BE2C (cell line): ENCODE measurements at regions not wholly inside any gene's neighbourhood (a gene's known extent, or its start where the extent isn't known, plus 50 kb on each side); places are given as distances from the start of the nearest gene placed in this dataset.
"Not testable (repeated sequence)": the region's sequence is repeated elsewhere in the genome, so short reads cannot be mapped to it uniquely, and the experiment has no call there.

ENCODE experiments used
- DNase-seq: peaks from one replicate; pipeline ENCODE4 v3.0.0-alpha.2; 2020
- H3K27me3 ChIP-seq: fragments of 250-450 bp; sonication (Bioruptor Pico); 2 replicates; pipeline ENCODE4 v1.5.1; 2020; ENCODE audit warnings: mild to moderate bottlenecking
- H3K36me3 ChIP-seq: fragments of 250-450 bp; sonication (Bioruptor Pico); 2 replicates; pipeline ENCODE4 v1.5.1; 2020; ENCODE audit warnings: mild to moderate bottlenecking
- H3K4me1 ChIP-seq: fragments of 250-450 bp; sonication (Bioruptor Pico); 2 replicates; pipeline ENCODE4 v1.5.1; 2020
- H3K4me3 ChIP-seq: 2 replicates; pipeline ENCODE4 v1.5.1; 2011; ENCODE audit warnings: low read depth, low read length
- H3K9me3 ChIP-seq: fragments of 250-450 bp; sonication (Bioruptor Pico); 2 replicates; pipeline ENCODE4 v1.5.1; 2020
- TF ChIP-seq, protein P1 (sequence below): IDR thresholded peaks from 2 replicates; pipeline ENCODE4 v1.5.1; 2012; ENCODE audit warnings: mild to moderate bottlenecking, low read depth, low read length

DNA sequence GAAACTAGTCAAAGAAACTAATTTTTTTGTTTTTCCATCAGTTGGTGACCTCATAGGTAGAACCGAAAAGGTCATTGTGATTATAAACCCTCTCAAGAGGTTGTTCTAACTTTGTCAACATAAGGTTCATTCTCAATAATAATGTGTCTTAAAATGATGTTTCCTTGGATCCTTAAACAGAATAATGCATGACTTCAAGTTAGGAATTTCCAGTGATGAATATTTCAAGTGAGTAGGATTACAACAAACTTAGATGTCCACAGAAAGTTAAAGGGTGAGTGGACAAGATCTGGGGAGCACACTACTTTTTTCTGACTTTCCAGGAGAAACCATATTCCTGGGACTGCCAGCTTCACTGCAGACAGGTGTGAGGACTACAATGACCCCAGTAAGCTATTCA lies 239.0 kb upstream of the PTGER4 start:
- no peak overlapping the region for H3K4me3 ChIP-seq

DNA sequence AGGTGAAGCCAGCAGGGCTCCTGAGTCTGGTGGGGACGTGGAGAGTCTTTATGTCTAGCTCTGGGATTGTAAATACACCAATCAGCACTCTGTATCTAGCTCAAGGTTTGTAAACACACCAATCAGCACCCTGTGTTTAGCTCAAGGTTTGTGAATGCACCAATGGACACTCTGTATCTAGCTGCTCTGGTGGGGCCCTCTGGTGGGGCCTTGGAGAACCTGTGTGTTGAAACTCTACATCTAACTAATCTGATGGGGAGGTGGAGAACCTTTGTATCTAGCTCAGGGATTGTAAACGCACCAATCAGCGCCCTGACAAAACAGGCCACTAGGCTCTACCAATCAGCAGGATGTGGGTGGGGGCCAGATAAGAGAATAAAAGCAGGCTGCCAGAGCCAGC lies 240.6 kb upstream of the PTGER4 start:
- not testable (repeated sequence) for H3K4me3 ChIP-seq, DNase-seq, H3K4me1 ChIP-seq, H3K27me3 ChIP-seq, H3K9me3 ChIP-seq, H3K36me3 ChIP-seq

More for the DNA sequence above, 239.0 kb upstream of the PTGER4 start:
- Histone ChIP-seq H3K4me1 (no peaks in the 10 kb centered on the region), H3K36me3 (no peaks in the 10 kb centered on the region), H3K9me3 (no peaks in the 10 kb centered on the region), H3K27me3 (no peaks in the 10 kb centered on the region)
- TF ChIP-seq, protein P1, sequence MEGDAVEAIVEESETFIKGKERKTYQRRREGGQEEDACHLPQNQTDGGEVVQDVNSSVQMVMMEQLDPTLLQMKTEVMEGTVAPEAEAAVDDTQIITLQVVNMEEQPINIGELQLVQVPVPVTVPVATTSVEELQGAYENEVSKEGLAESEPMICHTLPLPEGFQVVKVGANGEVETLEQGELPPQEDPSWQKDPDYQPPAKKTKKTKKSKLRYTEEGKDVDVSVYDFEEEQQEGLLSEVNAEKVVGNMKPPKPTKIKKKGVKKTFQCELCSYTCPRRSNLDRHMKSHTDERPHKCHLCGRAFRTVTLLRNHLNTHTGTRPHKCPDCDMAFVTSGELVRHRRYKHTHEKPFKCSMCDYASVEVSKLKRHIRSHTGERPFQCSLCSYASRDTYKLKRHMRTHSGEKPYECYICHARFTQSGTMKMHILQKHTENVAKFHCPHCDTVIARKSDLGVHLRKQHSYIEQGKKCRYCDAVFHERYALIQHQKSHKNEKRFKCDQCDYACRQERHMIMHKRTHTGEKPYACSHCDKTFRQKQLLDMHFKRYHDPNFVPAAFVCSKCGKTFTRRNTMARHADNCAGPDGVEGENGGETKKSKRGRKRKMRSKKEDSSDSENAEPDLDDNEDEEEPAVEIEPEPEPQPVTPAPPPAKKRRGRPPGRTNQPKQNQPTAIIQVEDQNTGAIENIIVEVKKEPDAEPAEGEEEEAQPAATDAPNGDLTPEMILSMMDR: no peak
- DNase-seq: no peak

DNA sequence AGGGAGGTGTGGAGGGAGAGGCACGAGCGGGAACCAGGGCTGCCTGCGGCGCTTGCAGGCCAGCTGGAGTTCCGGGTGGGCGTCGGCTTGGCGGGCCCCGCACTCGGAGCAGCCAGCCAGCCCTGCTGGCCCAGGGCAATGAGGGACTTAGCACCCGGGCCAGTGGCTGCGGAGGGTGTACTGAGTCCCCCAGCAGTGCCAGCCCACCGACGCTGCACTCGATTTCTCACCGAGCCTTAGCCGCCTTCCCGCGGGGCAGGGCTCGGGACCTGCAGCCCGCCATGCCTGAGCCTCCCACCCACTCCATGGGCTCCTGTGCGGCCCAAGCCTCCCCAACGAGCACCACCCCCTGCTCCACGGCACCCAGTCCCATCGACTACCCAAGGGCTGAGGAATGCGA lies 241.1 kb upstream of the PTGER4 start:
- H3K9me3 ChIP-seq, H3K4me3 ChIP-seq, H3K36me3 ChIP-seq, H3K4me1 ChIP-seq, DNase-seq, H3K27me3 ChIP-seq: not testable (repeated sequence)

DNA sequence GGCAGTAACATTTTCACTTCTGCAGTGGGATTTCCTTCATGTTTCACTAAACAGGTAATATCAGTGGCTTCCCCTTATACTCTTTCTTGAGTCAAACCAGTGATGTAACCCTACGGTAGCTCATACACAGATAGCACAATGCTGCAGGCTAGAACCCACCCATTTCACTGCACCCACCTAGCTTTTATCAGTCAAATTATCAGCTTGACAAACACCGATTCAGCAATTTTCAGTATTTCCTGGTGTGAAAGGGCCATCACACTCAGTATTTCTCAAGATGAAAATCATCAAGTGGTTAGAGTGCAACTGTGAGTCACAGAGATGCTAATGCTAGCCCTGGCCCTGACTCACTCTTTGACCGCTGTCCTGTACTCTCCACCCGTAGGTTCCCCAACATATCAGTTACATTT lies 242.3 kb upstream of the PTGER4 start:
- no peak overlapping the region for H3K4me3 ChIP-seq
- no peaks in the 10 kb centered on the region for H3K27me3 ChIP-seq
- no peaks in the 10 kb centered on the region for H3K36me3 ChIP-seq
- no peaks in the 10 kb centered on the region for H3K9me3 ChIP-seq
- no peaks in the 10 kb centered on the region for H3K4me1 ChIP-seq
- TF ChIP-seq, protein P1: no peak
- DNase-seq: no peak

DNA sequence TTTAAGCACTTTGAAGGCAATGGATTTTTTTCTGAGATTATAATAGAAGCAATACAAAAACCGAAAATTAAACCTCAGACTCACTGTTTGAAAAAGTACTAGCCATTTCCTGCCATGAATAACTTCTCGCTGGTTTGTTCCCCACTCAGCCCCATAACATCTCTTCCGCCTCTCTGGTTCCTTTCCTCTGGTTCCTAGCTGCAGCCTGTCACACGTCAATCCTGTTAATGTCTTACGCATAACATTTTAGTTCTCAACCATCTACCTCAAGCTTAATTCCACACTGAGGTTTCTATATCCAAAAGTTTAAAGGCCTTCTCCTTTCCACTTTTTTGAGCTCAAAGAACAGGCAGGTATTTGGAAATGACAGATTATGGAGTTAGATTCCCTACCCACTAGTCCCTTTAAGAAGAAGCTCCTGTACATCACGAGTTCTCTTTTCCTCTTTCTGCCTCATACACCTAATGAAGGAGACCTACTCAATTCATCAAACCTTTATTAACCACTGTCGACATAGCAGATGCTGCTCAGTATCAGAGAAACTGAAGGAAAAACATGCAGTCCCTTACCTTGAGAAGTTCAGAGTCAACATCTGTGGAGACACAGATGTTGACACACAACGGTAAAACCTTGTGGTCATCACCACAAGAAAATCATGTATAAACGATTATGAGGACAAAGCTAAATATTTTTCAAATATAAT lies 243.0 kb upstream of the PTGER4 start:
- Histone ChIP-seq H3K4me1 (no peaks in the 10 kb centered on the region), H3K9me3 (no peaks in the 10 kb centered on the region)

DNA sequence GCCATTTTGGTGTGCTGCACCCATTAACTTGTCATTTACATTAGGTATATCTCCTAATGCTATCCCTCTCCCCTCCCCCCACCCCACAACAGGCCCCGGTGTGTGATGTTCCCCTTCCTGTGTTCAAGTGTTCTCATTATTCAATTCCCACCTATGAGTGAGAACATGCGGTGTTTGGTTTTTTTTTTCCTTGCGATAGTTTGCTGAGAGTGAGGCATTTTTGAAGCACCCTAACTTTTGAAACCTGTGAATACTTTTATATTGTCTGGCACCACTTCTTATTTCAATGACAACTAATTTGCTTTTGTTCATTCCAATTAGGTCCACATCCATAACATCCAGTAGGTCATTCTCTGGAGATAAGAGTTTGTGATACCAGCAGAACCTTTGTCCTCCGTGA lies 244.0 kb upstream of the PTGER4 start:
- not testable (repeated sequence) for DNase-seq, H3K27me3 ChIP-seq, H3K9me3 ChIP-seq, H3K4me1 ChIP-seq, H3K36me3 ChIP-seq, H3K4me3 ChIP-seq

More for the DNA sequence above, 243.0 kb upstream of the PTGER4 start:
- H3K36me3 ChIP-seq: no peaks in the 10 kb centered on the region
- TF ChIP-seq, protein P1: no peak
- no peak overlapping the region for H3K4me3 ChIP-seq
- no peak for DNase-seq
- H3K27me3 ChIP-seq: no peaks in the 10 kb centered on the region

DNA sequence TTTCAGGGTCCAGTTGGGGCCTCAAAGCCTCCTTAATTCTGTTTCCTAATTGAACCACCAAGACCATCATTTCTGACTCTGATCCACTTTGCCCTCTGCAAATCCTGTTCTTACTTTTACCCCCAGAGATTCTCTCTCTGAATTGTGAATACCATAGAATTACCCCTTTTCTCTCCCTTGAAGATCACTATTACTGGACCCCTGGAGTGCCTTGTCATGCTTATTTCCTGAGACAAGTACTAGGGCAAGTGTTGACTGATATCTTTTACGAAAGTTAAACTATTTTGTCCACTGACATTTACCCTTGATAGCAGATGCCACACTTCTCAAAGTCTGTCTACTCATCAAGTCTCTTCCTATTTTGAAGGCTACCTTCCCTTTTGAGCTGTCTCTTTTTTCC lies 246.9 kb upstream of the PTGER4 start:
- H3K36me3 ChIP-seq: no peaks in the 10 kb centered on the region
- no peaks in the 10 kb centered on the region for H3K27me3 ChIP-seq

More for the DNA sequence above, 246.9 kb upstream of the PTGER4 start:
- Histone ChIP-seq H3K9me3 (no peaks in the 10 kb centered on the region), H3K4me1 (no peaks in the 10 kb centered on the region), H3K4me3 (no peak overlapping the region)
- TF ChIP-seq, protein P1: no peak
- DNase-seq: no peak
